ENCODE measurements at regions not wholly inside any gene's neighbourhood (a gene's known extent, or its start where the extent isn't known, plus 50 kb on each side); places are given as distances from the start of the nearest gene placed in this dataset.

- FAIRE-seq = no peak
- DNase-seq (ENCODE audit: insufficient read length, low spot score) = no peak
- no peak for TF ChIP-seq CTCF (IDR thresholded peaks at IDR 0.05; ENCODE audit: insufficient read depth, missing control alignments)
Observed at GRCh38 chr5:2201011-2201410, 318.3 kb upstream of the IRX4 start.

- no peak for TF ChIP-seq CTCF (IDR thresholded peaks at IDR 0.05; ENCODE audit: insufficient read depth, missing control alignments)
- no peak for DNase-seq (ENCODE audit: insufficient read length, low spot score)
- no peak for FAIRE-seq
Observed at GRCh38 chr5:2200261-2200950, 317.7 kb upstream of the IRX4 start.

GRCh38 chr5:2199697-2200096, 317.0 kb upstream of the IRX4 start:
- DNase-seq (ENCODE audit: insufficient read length, low spot score) (no peak), FAIRE-seq (no peak)
- TF ChIP-seq CTCF (IDR thresholded peaks at IDR 0.05; ENCODE audit: insufficient read depth, missing control alignments) = no peak

GRCh38 chr5:2196989-2197619, 314.4 kb upstream of the IRX4 start:
- FAIRE-seq (no peak), DNase-seq (ENCODE audit: insufficient read length, low spot score) (no peak)
- no peak for TF ChIP-seq CTCF (IDR thresholded peaks at IDR 0.05; ENCODE audit: insufficient read depth, missing control alignments)

- FAIRE-seq = no peak
Observed at GRCh38 chr5:2196416-2196815, 313.7 kb upstream of the IRX4 start.

GRCh38 chr5:2194949-2195348, 312.2 kb upstream of the IRX4 start:
- DNase-seq (ENCODE audit: insufficient read length, low spot score) = no peak
- FAIRE-seq = no peak
- no peak for TF ChIP-seq CTCF (IDR thresholded peaks at IDR 0.05; ENCODE audit: insufficient read depth, missing control alignments)

More at GRCh38 chr5:2196416-2196815, 313.7 kb upstream of the IRX4 start:
- DNase-seq (ENCODE audit: insufficient read length, low spot score) = no peak
- no peak for TF ChIP-seq CTCF (IDR thresholded peaks at IDR 0.05; ENCODE audit: insufficient read depth, missing control alignments)

- TF ChIP-seq CTCF (IDR thresholded peaks at IDR 0.05; ENCODE audit: insufficient read depth, missing control alignments) = no peak
- FAIRE-seq (no peak), DNase-seq (ENCODE audit: insufficient read length, low spot score) (no peak)
Observed at GRCh38 chr5:2194236-2194555, 311.5 kb upstream of the IRX4 start.

Measured in D721Med (cell line).